ENCODE measurements at regions not wholly inside any gene's neighbourhood (a gene's known extent, or its start where the extent isn't known, plus 50 kb on each side); places are given as distances from the start of the nearest gene placed in this dataset.
"Not testable (repeated sequence)": the region's sequence is repeated elsewhere in the genome, so short reads cannot be mapped to it uniquely, and the experiment has no call there.

GRCh38 chr4:72767618-72768302, 198.7 kb upstream of the ADAMTS3 start:
- DNase-seq = no peak

- not testable (repeated sequence) for DNase-seq
Observed at GRCh38 chr4:72765788-72766187, 196.8 kb upstream of the ADAMTS3 start.

- no peak for DNase-seq
Observed at GRCh38 chr4:72761368-72762038, 192.5 kb upstream of the ADAMTS3 start.

GRCh38 chr4:72753414-72753813, 184.4 kb upstream of the ADAMTS3 start:
- not testable (repeated sequence) for DNase-seq

GRCh38 chr4:72744103-72744725, 175.2 kb upstream of the ADAMTS3 start:
- no peak for DNase-seq

- DNase-seq = no peak
Observed at GRCh38 chr4:72743078-72743477, 174.1 kb upstream of the ADAMTS3 start.

- no peak for DNase-seq
Observed at GRCh38 chr4:72715299-72715698, 146.3 kb upstream of the ADAMTS3 start.

GRCh38 chr4:72714482-72715279, 145.7 kb upstream of the ADAMTS3 start:
- DNase-seq = no peak

- DNase-seq = no peak
Observed at GRCh38 chr4:72712997-72713396, 144.0 kb upstream of the ADAMTS3 start.

- no peak for DNase-seq
Observed at GRCh38 chr4:72709475-72709874, 140.5 kb upstream of the ADAMTS3 start.

- DNase-seq = no peak
Observed at GRCh38 chr4:72706684-72707083, 137.7 kb upstream of the ADAMTS3 start.

GRCh38 chr4:72704925-72705640, 136.1 kb upstream of the ADAMTS3 start:
- DNase-seq = not testable (repeated sequence)

GRCh38 chr4:72702948-72703347, 133.9 kb upstream of the ADAMTS3 start:
- DNase-seq = no peak

- DNase-seq = peak; percentile 39 to 49
Observed at GRCh38 chr4:72701987-72702819, 133.2 kb upstream of the ADAMTS3 start.

GRCh38 chr4:72690771-72691170, 121.8 kb upstream of the ADAMTS3 start:
- DNase-seq = no peak

GRCh38 chr4:72689923-72690322, 120.9 kb upstream of the ADAMTS3 start:
- DNase-seq = no peak

GRCh38 chr4:72686390-72686789, 117.4 kb upstream of the ADAMTS3 start:
- DNase-seq = not testable (repeated sequence)

- DNase-seq = no peak
Observed at GRCh38 chr4:72679666-72680065, 110.6 kb upstream of the ADAMTS3 start.

- no peak for DNase-seq
Observed at GRCh38 chr4:72677886-72678285, 108.9 kb upstream of the ADAMTS3 start.

- no peak for DNase-seq
Observed at GRCh38 chr4:72677265-72677664, 108.2 kb upstream of the ADAMTS3 start.

- no peak for DNase-seq
Observed at GRCh38 chr4:72671980-72672379, 103.0 kb upstream of the ADAMTS3 start.

- no peak for DNase-seq
Observed at GRCh38 chr4:72670521-72670920, 101.5 kb upstream of the ADAMTS3 start.
